ENCODE measurements at regions not wholly inside any gene's neighbourhood (a gene's known extent, or its start where the extent isn't known, plus 50 kb on each side); places are given as distances from the start of the nearest gene placed in this dataset.

GRCh38 chr2:128911276-128911675, 592.6 kb upstream of the HS6ST1 start:
- Histone ChIP-seq H3F3A (ENCODE audit: low read depth) (no peaks in the 10 kb centered on the region), H3K9ac (no peak overlapping the region), H3K27ac (no peak overlapping the region), H3K27me3 (no peaks in the 10 kb centered on the region), H3K79me2 (ENCODE audit: low read depth) (no peaks in the 10 kb centered on the region), H3K4me3 (no peak overlapping the region), H3K4me1 (no peaks in the 10 kb centered on the region), H4K20me1 (ENCODE audit: low read depth) (no peaks in the 10 kb centered on the region), H3K36me3 (no peaks in the 10 kb centered on the region), H3K9me3 (ENCODE audit: low read depth) (peaks cover 1% of the 10 kb centered on the region), H3K4me2 (no peak overlapping the region), H2AFZ (replicated peaks) (no peak overlapping the region)
- no peaks in the 10 kb centered on the region for H3K27me3 Mint-ChIP-seq (ENCODE audit: insufficient read depth, low read depth)
- no peak overlapping the region for H3K27ac Mint-ChIP-seq
- no peaks in the 10 kb centered on the region for H3K36me3 Mint-ChIP-seq
- no peak overlapping the region for H3K4me3 Mint-ChIP-seq
- DNase-seq (ENCODE audit: low spot score) = no peak
- H3K9me3 Mint-ChIP-seq = peaks cover 10% of the 10 kb centered on the region
- no peaks in the 10 kb centered on the region for H3K4me1 Mint-ChIP-seq
- TF ChIP-seq EZH2 (IDR thresholded peaks at IDR 0.05) = no peak
- no peak for TF ChIP-seq EZH2phosphoT487 (IDR thresholded peaks at IDR 0.05)
- no peak for TF ChIP-seq CTCF (IDR thresholded peaks at IDR 0.05)

GRCh38 chr2:128914320-128914719, 595.7 kb upstream of the HS6ST1 start:
- Histone ChIP-seq H3K9me3 (ENCODE audit: low read depth) (peaks cover 8% of the 10 kb centered on the region), H3K36me3 (no peaks in the 10 kb centered on the region), H3K4me3 (no peak overlapping the region), H3F3A (ENCODE audit: low read depth) (no peaks in the 10 kb centered on the region), H3K4me1 (no peaks in the 10 kb centered on the region), H3K9ac (no peak overlapping the region), H3K79me2 (ENCODE audit: low read depth) (no peaks in the 10 kb centered on the region), H3K27me3 (no peaks in the 10 kb centered on the region), H3K4me2 (no peak overlapping the region), H4K20me1 (ENCODE audit: low read depth) (no peaks in the 10 kb centered on the region), H2AFZ (replicated peaks) (no peak overlapping the region), H3K27ac (no peak overlapping the region)
- H3K36me3 Mint-ChIP-seq = no peaks in the 10 kb centered on the region
- H3K27ac Mint-ChIP-seq = no peak overlapping the region
- no peak for DNase-seq (ENCODE audit: low spot score)
- H3K9me3 Mint-ChIP-seq = peaks cover 15% of the 10 kb centered on the region
- TF ChIP-seq EZH2 (IDR thresholded peaks at IDR 0.05) (no peak), EZH2phosphoT487 (IDR thresholded peaks at IDR 0.05) (no peak), CTCF (IDR thresholded peaks at IDR 0.05) (no peak)
- H3K4me3 Mint-ChIP-seq = no peak overlapping the region
- no peaks in the 10 kb centered on the region for H3K27me3 Mint-ChIP-seq (ENCODE audit: insufficient read depth, low read depth)
- no peaks in the 10 kb centered on the region for H3K4me1 Mint-ChIP-seq

GRCh38 chr2:128921751-128922150, 603.1 kb upstream of the HS6ST1 start:
- Histone ChIP-seq H3F3A (ENCODE audit: low read depth) (no peaks in the 10 kb centered on the region), H3K27me3 (no peaks in the 10 kb centered on the region), H2AFZ (replicated peaks) (no peak overlapping the region), H3K9me3 (ENCODE audit: low read depth) (peaks cover 4% of the 10 kb centered on the region), H3K4me1 (no peaks in the 10 kb centered on the region), H3K4me2 (no peak overlapping the region), H3K79me2 (ENCODE audit: low read depth) (no peaks in the 10 kb centered on the region), H3K27ac (no peak overlapping the region), H4K20me1 (ENCODE audit: low read depth) (no peaks in the 10 kb centered on the region), H3K9ac (no peak overlapping the region), H3K36me3 (no peaks in the 10 kb centered on the region), H3K4me3 (no peak overlapping the region)
- DNase-seq (ENCODE audit: low spot score) = no peak
- Mint-ChIP-seq H3K27ac (no peak overlapping the region), H3K36me3 (no peaks in the 10 kb centered on the region), H3K4me3 (no peak overlapping the region), H3K9me3 (peaks cover 19% of the 10 kb centered on the region), H3K27me3 (ENCODE audit: insufficient read depth, low read depth) (peaks cover 3% of the 10 kb centered on the region), H3K4me1 (peaks cover 3% of the 10 kb centered on the region)
- no peak for TF ChIP-seq EZH2 (IDR thresholded peaks at IDR 0.05)
- no peak for TF ChIP-seq CTCF (IDR thresholded peaks at IDR 0.05)
- no peak for TF ChIP-seq EZH2phosphoT487 (IDR thresholded peaks at IDR 0.05)

Data from neural progenitor cell (in vitro differentiated cells).